GM21576 (cell line): ENCODE measurements at regions not wholly inside any gene's neighbourhood (a gene's known extent, or its start where the extent isn't known, plus 50 kb on each side); places are given as distances from the start of the nearest gene placed in this dataset.

ENCODE experiments used
- ATAC-seq: cut with Tn5 transposase; IDR thresholded peaks from one replicate; pipeline ENCODE4 v1.9.1; 2021; ENCODE audit warnings: mild to moderate bottlenecking, moderate library complexity; ENCODE audit not compliant: unreplicated experiment

DNA sequence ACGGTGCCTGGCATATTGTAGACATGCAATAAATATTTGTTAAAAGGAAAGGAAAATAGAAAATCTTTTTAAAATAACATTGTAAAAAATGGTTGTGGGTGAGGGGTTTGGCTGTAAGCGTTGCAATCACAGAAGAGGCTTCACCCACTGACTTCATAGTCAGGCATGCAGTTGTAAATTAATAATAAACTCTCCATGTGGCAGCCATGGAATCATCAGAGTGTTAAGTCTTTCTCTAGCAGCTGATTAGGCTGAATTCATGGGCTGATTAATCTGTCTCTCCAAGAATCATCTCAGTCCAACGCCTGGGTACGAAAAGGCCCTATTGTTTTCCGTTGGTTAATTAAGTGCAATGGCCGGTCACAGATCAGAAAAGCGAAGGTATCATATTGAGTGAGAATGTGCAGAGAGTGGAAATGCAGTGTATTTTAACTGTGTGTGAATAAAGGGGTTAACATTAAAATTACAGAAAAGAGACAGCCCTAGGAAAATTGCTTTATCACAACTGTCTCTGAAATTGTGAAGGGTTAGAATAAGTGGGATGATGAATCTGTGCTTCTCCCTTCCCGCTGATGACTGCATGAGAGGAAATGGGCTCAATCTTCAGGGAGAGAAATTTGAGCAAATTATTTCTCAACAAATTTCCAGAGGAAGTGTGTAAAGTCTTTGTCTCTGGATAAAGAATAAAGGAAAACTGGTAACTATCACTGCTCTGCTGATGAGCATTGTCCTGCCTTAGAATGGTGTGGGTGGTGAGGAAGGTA, 269.0 kb downstream of the FAM76B start:
- ATAC-seq: no peak

- ATAC-seq: no peak
These were observed 269.7 kb downstream of the FAM76B start for GRCh38 chr11:95519912-95520311.

- ATAC-seq: no peak
These were observed 272.1 kb downstream of the FAM76B start for GRCh38 chr11:95517453-95517852.

DNA sequence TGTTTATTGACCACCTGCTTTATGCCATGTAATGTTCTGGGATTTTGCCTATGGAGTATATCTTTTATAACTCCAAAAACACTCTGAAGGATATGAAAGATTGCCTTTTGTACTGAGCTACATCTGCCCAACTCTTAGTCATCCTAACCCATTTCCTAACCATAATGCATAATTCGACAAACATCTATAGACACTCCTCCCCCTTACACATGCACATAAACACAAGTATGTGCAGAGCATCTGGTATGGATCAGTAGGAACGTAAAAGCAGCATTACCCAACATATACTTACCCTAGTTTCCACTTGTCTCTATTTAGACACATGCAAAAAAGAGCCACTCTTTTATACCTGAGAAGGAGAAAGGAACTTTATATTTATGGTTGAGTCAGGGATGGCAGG, 272.8 kb downstream of the FAM76B start:
- ATAC-seq: no peak

- ATAC-seq: no peak
These were observed 273.4 kb downstream of the FAM76B start for GRCh38 chr11:95516175-95516574.

GRCh38 chr11:95515371-95515770, 274.2 kb downstream of the FAM76B start:
- ATAC-seq: no peak

- ATAC-seq: no peak
These were observed 275.0 kb downstream of the FAM76B start for GRCh38 chr11:95514416-95515110.

GRCh38 chr11:95512682-95513081, 276.9 kb downstream of the FAM76B start:
- no peak for ATAC-seq

GRCh38 chr11:95512177-95512576, 277.4 kb downstream of the FAM76B start:
- no peak for ATAC-seq

DNA sequence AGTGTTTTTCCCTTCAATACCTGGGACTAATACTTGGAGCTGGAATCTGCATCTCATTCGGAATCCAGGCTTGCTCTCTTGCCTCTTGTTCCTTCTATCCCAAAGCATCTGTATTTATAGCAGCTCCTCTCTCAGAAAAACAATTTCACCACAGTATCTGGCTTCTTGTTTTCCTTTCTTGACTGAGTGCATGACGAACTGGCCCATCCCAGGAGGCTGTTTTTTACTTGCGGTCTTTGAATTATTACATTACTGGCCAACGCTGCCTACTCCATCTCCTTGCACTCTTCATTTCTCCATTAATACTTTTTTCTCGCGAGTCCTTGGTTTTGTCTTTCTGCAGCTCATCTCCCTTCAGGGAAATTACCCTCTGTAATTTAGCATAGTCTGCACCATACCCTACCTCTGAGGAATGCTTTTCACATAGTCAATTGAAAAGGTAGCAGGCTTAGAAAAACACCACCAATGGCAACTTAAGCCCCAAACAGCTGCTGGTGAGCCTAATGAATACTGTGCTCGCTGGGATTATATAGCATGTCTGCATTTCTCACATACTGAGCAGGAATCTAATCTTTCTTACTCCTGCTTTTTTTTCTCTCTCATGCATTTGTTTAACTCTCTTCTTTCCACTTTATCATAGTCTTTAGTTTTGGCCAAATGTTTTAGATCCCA, 277.4 kb upstream of the SESN3 start:
- no peak for ATAC-seq

DNA sequence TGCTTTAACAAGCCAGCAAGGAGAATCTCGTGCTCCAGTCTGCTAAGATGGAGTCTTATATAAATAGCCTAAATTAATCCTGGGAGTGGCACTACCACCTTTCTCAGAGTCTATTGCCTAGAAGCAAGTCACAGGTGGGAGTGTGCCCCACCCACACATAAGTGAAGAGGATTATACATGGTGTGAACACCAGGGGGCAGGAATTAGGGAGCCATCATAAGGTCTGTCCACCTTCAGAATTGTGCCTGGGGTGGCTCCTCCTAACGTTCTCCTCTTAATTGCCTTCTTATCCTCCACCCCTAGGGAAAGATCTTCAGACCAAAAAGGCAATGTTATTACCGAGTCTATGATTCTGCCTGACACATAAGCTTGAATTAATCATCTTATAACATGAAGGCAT, 276.8 kb upstream of the SESN3 start:
- no peak for ATAC-seq

DNA sequence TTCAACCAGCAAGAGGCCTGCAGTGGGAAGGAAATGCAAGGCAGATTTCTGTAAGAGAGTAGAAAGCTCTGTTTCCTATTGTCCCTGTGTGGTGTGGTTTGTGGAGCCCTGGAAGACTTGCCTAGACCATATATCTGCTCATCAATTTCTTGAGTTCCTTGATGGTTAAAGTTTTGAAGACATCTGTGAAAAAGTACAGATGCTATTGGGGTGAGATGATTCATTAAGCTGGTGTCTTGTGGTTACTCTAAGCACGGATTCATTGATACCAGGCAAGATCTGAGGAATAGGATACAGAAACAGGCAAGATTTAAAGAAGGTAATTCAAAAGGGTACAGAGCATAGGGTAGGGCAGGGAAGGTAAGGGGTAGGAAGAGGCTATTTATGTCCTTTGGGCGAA, 275.8 kb upstream of the SESN3 start:
- no peak for ATAC-seq

DNA sequence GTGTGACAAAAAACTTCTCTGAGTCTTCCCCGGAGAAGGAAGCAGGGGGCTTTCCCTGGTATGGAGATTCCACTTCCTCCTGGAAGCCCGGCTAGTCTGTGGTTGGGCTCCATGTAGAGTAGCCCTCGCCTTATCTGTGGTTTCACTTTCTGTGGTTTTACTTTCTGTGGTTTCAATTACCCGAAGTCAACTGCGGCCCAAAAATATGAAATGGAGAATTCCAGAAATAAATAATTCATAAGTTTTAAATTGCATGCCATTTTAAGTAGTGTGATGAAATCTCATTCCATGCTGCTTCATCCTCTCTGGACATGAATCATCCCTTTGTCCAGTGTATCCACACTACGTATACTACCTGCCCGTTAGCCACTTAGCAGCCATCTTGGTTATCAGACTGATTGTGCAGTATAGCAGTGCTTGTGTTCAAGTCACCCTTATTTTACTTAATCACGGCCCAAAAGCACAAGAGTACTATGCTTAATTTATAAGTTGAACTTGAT, 275.0 kb upstream of the SESN3 start:
- ATAC-seq: no peak

- no peak for ATAC-seq
These were observed 272.0 kb upstream of the SESN3 start for GRCh38 chr11:95503047-95503446.

DNA sequence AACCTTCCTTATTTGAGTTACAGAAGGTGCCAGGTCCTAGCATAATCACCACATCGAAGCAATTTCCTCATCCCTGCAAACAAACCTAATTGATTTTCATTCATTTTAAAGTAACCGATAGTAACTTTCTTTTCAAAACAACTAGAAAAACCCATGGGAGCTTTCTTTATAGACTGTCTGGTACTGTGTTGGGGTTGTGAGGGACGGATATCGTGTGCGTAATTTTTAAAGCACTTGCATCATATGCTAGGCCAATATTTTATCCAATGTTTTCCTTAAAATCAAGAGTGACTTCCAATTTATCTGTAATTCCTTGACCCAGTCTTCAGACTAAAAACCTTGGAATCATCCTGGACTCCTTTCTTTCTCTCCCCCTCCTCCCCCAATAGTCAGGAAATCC, 271.5 kb upstream of the SESN3 start:
- no peak for ATAC-seq

DNA sequence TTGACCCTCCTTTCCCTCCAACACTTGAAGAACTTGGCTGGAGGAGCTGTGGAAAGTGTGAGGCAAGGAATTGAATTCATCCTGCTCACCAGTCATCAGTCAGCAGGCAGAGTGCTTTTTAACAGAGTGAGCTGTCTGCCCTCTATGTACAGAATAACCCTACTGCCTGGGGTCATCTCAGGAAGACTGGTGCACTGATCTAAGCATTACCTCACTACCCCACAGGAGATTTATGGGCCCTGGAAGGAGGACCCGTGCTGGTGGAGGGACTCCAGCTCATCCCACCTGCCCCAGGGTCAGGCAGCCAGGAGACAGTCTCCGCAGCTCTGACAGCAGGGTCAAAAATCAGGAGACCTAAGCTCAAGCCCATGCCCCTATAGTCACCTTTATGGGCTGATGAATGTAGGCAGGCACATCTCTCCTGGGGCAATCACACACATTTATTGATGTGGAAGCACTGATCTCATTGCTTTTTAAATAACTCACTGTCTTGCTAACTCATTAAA, 270.8 kb upstream of the SESN3 start:
- ATAC-seq: no peak

DNA sequence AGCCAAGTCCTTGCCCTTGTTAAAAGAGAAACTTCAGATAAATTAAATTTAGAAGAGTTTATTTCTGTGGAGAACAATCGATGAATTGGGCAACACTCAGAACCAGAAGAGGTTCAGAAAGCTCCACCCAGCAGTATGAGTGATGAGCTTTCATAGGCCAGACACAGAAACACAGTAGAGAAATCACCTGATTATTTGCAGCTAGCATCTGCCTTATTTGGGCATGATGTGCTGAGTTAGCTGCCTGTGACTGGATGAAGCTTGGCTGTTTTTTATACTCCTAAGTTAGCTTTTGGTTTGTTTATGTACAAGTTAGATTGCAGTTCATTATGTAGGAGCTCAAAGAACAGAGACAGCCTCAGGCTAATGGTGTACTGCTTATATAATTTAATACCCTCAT, 269.5 kb upstream of the SESN3 start:
- no peak for ATAC-seq

DNA sequence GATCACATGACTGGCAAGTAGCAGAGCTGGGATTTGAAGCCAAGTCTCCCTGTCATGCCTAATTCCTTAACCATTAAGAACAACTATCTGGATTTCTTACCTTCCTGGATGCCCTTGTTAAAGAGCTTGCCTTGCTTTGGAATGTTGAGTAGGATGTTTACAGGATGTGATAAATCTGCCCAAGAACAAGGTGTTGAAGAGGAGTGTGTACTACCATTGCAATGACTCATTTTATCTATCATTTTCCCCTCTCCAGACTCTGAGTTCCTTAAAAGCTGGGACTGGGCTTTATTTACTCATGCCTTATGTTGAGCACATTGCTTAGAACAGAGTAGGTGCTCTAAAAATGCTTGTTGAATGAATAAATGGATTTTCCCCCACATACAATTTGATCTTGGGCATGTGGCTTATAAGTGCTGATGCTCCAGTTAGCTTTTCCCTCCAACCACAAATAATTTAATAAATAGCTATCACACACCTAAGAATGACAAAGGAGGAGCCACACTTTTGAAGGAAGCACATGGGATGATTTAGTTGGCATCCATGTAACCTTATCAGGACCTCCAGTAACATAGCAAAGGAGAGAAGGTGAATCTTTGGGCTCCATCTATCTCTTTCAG, 268.6 kb upstream of the SESN3 start:
- ATAC-seq: no peak

GRCh38 chr11:95498722-95499425, 267.9 kb upstream of the SESN3 start:
- no peak for ATAC-seq

DNA sequence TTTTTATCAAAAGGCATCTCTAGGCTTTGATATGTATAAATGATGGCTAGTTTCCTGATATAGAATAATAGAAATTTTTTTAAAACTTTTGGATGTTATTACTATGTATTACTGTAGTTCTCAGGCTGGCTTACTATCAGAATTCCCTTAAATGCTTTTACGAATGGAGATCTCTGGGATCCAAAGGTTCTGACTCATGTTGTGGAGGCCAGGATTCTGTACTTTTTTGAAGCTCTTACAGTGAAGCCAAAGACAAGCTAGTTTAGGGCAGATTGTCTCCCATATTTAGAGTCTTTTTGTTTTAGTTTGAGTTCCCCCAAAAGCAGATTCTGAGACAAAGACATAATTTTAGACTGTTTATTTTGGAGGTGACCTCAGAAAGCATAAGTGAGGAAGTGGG, 265.9 kb upstream of the SESN3 start:
- ATAC-seq: no peak

DNA sequence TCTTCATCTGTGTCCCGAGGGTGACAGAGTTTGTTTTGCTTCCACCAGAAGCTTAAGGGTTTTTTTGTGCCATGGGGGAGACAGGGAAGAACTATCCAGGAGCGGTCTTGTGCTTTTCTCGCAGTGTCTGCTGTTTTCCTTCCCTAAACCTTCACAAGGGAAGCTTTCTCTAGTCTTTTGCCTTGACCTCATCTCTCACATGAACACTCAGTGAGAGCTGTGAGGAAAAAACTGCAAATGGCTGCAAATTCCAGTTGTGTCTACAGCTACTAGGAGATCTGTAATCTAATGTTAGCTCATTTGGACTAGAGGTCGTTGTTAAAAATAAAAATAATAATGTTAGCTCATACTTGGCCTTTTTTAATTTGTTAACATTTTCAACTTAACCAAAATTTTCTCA, 264.7 kb upstream of the SESN3 start:
- no peak for ATAC-seq
